Naive B cell (primary cell): ENCODE measurements at regions not wholly inside any gene's neighbourhood (a gene's known extent, or its start where the extent isn't known, plus 50 kb on each side); places are given as distances from the start of the nearest gene placed in this dataset.
"Not testable (repeated sequence)": the region's sequence is repeated elsewhere in the genome, so short reads cannot be mapped to it uniquely, and the experiment has no call there.

Source experiments
- ATAC-seq, 2 donors: fragments of 150-1000 bp; cut with Tn5 transposase; 2 replicates each; pipeline ENCODE4 v1.10.0; 2021; ENCODE audit warnings: low read depth in 2 of 2, mild to moderate bottlenecking in 2 of 2, moderate library complexity in 2 of 2
- DNase-seq: peaks from one replicate; pipeline ENCODE4 v3.0.0; 2022
- H3K27ac Mint-ChIP-seq, 6 donors: one replicate each; pipeline ENCODE4 v1.8.0; 2020 to 2022; ENCODE audit warnings: mild to moderate bottlenecking in 6 of 6, mixed read lengths in 6 of 6, moderate library complexity in 5 of 6, inconsistent platforms in 2 of 6
- H3K27me3 Mint-ChIP-seq, 3 donors: one replicate each; pipeline ENCODE4 v1.8.0; 2021 to 2022; ENCODE audit warnings: mixed read lengths in 3 of 3, mild to moderate bottlenecking in 1 of 3
- H3K36me3 Mint-ChIP-seq, 2 donors: one replicate each; pipeline ENCODE4 v1.8.0; 2020 to 2022; ENCODE audit warnings: mixed read lengths in 2 of 2, inconsistent platforms in 1 of 2, mild to moderate bottlenecking in 1 of 2
- H3K4me1 Mint-ChIP-seq, 3 donors: one replicate each; pipeline ENCODE4 v1.8.0; 2020 to 2022; ENCODE audit warnings: mixed read lengths in 3 of 3, inconsistent platforms in 1 of 3, mild to moderate bottlenecking in 1 of 3, moderate library complexity in 1 of 3
- H3K4me3 Mint-ChIP-seq, 8 donors: one replicate each; pipeline ENCODE4 v1.8.0; 2020 to 2022; ENCODE audit warnings: mild to moderate bottlenecking in 8 of 8, mixed read lengths in 8 of 8, moderate library complexity in 8 of 8, inconsistent platforms in 2 of 8
- H3K9me3 Mint-ChIP-seq, 7 donors: one replicate each; pipeline ENCODE4 v1.8.0; 2020 to 2022; ENCODE audit warnings: mixed read lengths in 7 of 7, mild to moderate bottlenecking in 5 of 7, inconsistent platforms in 2 of 7, moderate library complexity in 1 of 7

GRCh38 chr5:105602406-105602805, 2039.8 kb upstream of the NUDT12 start:
- not testable (repeated sequence) for H3K36me3 Mint-ChIP-seq, H3K27me3 Mint-ChIP-seq, H3K27ac Mint-ChIP-seq, DNase-seq, H3K4me3 Mint-ChIP-seq, ATAC-seq, H3K4me1 Mint-ChIP-seq
- peaks cover 4 to 35% (median 23%) of the 10 kb centered on the region in 7 donors for H3K9me3 Mint-ChIP-seq

DNA sequence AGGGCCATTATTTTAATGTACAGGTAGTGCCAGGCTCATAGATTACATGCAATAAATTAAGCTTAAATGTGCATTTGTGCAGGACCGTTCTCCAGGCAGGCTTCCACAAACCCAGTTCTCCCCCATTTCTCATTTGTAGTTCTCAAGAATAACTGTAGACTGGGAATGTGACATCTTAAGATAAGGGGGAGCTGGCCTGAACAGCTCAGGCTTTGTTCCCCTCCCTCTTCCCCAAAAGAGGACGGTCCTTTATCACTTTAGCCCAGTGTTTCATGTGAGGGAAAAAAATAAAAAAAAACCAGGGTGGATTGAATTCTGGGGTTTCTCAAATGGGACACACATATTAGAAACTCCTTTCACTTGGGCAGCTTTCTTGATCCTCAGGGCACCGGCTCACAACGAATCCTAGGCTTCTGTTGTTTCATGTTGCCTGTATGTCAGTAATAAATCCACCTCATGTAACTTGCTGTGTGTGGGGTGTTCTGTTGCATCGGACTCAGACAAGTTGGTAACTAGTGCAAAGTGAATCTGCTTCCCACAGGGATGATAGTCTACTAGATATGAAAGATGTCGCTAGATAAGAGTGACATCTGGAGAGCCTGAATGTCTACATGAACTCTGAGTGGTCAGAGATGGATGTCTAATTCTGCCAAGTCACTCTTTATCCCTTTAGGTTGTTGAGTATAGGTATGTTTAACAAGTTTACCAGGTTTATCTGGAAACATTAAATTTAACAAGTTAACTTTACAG, 2030.6 kb upstream of the NUDT12 start:
- no peak overlapping the region for H3K4me3 Mint-ChIP-seq
- no peak for DNase-seq
- no peak overlapping the region for H3K27ac Mint-ChIP-seq
- H3K27me3 Mint-ChIP-seq, result no peaks in the 10 kb centered on the region
- H3K4me1 Mint-ChIP-seq, result no peaks in the 10 kb centered on the region
- no peak for ATAC-seq
- no peaks in the 10 kb centered on the region for H3K36me3 Mint-ChIP-seq
- peaks cover 0 to 17% (median 3%) of the 10 kb centered on the region in 7 donors for H3K9me3 Mint-ChIP-seq

- no peak overlapping the region for H3K4me3 Mint-ChIP-seq
- DNase-seq (no peak), ATAC-seq (no peak)
- no peaks in the 10 kb centered on the region for H3K36me3 Mint-ChIP-seq
- no peaks in the 10 kb centered on the region for H3K27me3 Mint-ChIP-seq
- no peaks in the 10 kb centered on the region for H3K4me1 Mint-ChIP-seq
- no peak overlapping the region for H3K27ac Mint-ChIP-seq
- peaks cover 0 to 12% (median 3%) of the 10 kb centered on the region in 7 donors for H3K9me3 Mint-ChIP-seq
These were observed 2025.5 kb upstream of the NUDT12 start for GRCh38 chr5:105587963-105588662.

DNA sequence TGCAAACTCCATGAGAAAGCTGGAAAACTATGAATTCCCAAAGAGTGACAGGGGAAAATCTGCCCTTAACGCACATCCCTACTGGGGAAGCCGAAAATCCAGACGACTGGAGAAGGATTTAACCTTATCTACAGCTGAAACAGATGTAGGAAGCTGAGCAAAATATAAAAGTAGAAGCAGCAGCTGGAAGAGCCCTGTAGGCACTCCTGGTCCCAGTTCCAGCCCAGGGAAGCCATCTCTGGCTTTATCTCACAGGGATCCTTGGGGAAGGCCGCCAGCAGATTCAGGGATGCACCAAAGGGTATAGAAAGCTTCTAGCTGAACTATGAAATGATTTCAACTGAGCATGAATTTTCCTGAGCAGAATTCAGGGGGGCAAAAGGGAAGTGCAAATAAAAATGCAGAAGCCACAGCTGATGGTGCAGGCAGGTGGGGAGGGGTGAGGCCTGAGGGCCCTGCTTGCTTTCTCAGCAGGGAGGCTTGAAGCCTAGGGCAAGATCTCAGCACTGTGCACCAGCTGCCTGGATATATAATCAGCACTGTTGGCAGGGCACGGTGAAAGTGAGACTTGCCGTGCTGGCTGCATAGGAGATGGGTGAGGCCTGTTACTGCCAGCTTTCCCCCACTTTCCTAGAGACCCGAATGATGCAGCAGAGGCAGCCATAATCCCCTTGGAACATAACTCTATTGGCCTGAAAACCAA, 2019.5 kb upstream of the NUDT12 start:
- H3K36me3 Mint-ChIP-seq, result no peaks in the 10 kb centered on the region
- no peak for ATAC-seq
- no peak for DNase-seq
- H3K4me3 Mint-ChIP-seq, result no peak overlapping the region
- no peaks in the 10 kb centered on the region for H3K4me1 Mint-ChIP-seq
- no peak overlapping the region for H3K27ac Mint-ChIP-seq
- no peaks in the 10 kb centered on the region for H3K27me3 Mint-ChIP-seq
- peaks cover 2 to 18% (median 6%) of the 10 kb centered on the region in 7 donors for H3K9me3 Mint-ChIP-seq

DNA sequence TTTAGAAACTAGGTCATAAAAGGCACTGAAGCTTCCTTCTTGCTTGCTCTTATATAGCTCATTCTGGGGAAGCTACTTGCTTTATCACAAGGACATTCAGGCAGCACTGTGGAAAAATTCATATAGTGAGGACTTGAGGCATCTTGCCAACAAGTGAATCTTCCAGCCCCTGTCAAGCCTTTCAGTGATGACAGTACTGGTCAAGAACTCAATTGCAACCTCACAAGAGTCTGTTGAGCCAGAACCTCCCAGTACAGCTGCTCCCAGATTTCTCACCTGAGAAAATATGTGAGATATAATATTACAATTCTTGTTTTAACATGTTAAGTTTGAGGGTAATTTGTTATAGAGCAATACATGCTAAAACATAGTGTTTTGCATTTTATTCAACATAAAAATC, 2011.0 kb upstream of the NUDT12 start:
- DNase-seq, result no peak
- ATAC-seq, result no peak
- H3K4me1 Mint-ChIP-seq, result no peaks in the 10 kb centered on the region
- H3K4me3 Mint-ChIP-seq, result no peak overlapping the region
- H3K27ac Mint-ChIP-seq, result no peak overlapping the region
- peaks cover 0 to 11% (median 0%) of the 10 kb centered on the region in 7 donors for H3K9me3 Mint-ChIP-seq
- H3K36me3 Mint-ChIP-seq, result no peaks in the 10 kb centered on the region
- no peaks in the 10 kb centered on the region for H3K27me3 Mint-ChIP-seq

DNA sequence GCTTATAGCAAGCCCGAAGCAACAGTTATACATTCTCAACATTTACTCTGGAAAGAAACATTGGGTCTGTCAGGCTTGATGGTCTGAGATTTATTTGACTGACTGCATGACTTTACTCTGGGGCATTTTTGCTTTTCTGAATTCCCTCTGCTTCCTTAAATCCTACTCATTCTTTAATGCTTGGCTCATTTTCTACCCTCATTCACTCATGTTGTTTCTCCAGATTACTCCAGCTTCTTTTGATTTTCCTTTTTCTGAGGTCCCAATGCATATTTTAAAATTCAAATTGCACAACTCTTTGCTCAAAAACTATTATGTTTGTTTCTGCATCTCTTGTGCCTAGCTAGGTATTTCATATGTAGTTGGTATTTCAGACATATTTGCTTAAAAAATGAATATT, 2002.9 kb upstream of the NUDT12 start:
- H3K9me3 Mint-ChIP-seq, result peaks cover 0 to 9% (median 3%) of the 10 kb centered on the region in 7 donors
- H3K4me1 Mint-ChIP-seq, result no peaks in the 10 kb centered on the region
- no peaks in the 10 kb centered on the region for H3K36me3 Mint-ChIP-seq
- no peak for ATAC-seq
- no peaks in the 10 kb centered on the region for H3K27me3 Mint-ChIP-seq
- no peak overlapping the region for H3K4me3 Mint-ChIP-seq
- DNase-seq, result no peak
- no peak overlapping the region for H3K27ac Mint-ChIP-seq

DNA sequence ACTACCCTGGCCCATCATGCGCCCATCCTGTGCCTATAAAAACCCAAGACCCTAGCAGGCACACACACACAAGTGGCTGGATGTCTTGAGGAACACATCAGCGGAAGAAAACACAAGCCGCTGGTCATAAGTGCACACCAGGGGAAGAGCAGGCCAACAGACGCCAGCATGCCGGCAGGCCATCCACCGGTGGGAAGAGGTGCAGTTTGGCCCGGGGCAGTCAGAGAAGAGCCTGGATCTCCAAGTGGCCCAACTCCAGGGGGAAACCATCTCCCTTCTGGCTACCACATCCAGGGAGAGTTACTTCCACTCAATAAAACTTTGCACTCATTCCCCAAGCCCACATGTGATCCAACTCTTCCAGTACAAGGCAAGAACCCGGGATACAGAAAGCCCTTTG, 2001.3 kb upstream of the NUDT12 start:
- H3K4me1 Mint-ChIP-seq, result no peaks in the 10 kb centered on the region
- peaks cover 0 to 9% (median 3%) of the 10 kb centered on the region in 7 donors for H3K9me3 Mint-ChIP-seq
- no peak overlapping the region for H3K4me3 Mint-ChIP-seq
- no peak overlapping the region for H3K27ac Mint-ChIP-seq
- no peaks in the 10 kb centered on the region for H3K36me3 Mint-ChIP-seq
- H3K27me3 Mint-ChIP-seq, result no peaks in the 10 kb centered on the region
- DNase-seq, result no peak
- no peak for ATAC-seq

DNA sequence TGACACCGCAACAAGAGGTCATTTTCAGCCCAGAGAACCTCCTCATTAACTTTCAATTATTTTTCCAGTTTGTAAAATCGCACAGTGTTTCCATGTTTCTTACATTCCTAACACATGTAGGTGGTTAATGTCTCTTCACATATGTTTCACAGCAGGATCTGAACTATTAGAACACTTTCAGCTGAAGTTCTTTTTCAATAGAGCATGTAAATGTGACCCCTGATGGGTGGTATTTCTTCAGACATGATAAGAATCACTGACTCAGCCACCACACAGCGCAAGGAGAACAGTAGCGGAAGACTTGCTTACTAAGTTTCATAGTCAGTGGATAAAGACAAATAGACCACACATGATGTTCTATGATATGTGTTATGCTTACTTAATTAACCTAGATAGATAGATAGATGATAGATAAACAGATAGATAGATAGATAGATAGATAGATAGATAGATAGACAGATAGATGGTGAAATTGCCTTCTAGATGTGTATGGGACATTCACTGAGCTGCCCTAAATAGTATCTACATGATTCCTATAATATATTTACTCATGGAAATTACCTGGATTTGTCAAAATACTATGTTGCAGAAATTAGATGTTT, 1992.1 kb upstream of the NUDT12 start:
- H3K4me1 Mint-ChIP-seq, result no peaks in the 10 kb centered on the region
- H3K27ac Mint-ChIP-seq, result no peak overlapping the region
- no peaks in the 10 kb centered on the region for H3K36me3 Mint-ChIP-seq
- H3K9me3 Mint-ChIP-seq, result peaks cover 0 to 8% (median 3%) of the 10 kb centered on the region in 7 donors
- no peaks in the 10 kb centered on the region for H3K27me3 Mint-ChIP-seq
- DNase-seq, result no peak
- no peak overlapping the region for H3K4me3 Mint-ChIP-seq
- ATAC-seq, result no peak

DNA sequence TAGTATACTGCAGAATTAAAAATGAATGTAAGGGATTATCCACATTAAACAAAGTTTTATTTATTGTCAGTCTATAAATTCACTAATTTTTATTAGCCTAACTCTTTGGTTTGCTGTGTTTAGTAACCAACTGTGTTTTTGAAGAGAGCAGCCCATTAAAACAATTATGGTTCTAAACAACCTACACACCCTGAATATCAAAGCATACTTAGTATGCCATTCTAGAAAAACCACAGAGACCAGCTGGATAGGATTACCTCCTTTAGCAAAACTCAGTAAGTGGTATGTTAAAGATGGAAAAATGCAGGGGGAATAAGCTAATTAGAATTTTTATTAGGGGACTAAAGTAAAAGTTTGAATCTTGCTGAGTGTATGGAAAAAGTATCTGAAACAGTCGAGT, 1981.7 kb upstream of the NUDT12 start:
- DNase-seq (no peak), ATAC-seq (no peak)
- Mint-ChIP-seq H3K27me3 (no peaks in the 10 kb centered on the region), H3K4me3 (no peak overlapping the region), H3K9me3 (peaks cover 0 to 9% (median 4%) of the 10 kb centered on the region in 7 donors), H3K27ac (no peak overlapping the region), H3K36me3 (no peaks in the 10 kb centered on the region), H3K4me1 (no peaks in the 10 kb centered on the region)

DNA sequence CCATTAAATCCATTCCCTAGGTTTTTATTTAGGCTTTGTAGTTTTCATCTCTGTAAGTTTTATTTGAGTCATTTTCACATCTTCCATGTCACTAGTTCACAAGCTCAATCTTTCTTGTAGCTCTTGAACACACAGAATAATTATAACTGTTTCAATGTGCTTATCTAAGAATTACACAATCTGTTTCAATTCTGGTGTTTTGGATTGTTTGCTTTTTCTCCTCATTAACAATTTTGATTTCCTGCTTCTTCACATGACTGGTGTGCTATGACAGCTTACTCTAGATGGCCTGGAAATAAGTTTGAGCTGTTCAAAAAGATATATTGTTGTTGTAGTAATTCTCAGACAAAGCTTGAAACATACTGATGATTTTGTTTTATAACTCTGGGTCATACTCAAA, 1974.1 kb upstream of the NUDT12 start:
- no peak overlapping the region for H3K27ac Mint-ChIP-seq
- H3K27me3 Mint-ChIP-seq, result no peaks in the 10 kb centered on the region
- peaks cover 0 to 4% (median under 1%) of the 10 kb centered on the region in 7 donors for H3K9me3 Mint-ChIP-seq
- no peaks in the 10 kb centered on the region for H3K36me3 Mint-ChIP-seq
- DNase-seq (no peak), ATAC-seq (no peak)
- no peaks in the 10 kb centered on the region for H3K4me1 Mint-ChIP-seq
- no peak overlapping the region for H3K4me3 Mint-ChIP-seq

GRCh38 chr5:105530716-105531261, 1968.2 kb upstream of the NUDT12 start:
- DNase-seq (no peak), ATAC-seq (no peak)
- H3K9me3 Mint-ChIP-seq, result peaks cover 0 to 15% (median 9%) of the 10 kb centered on the region in 7 donors
- no peaks in the 10 kb centered on the region for H3K27me3 Mint-ChIP-seq
- H3K36me3 Mint-ChIP-seq, result no peaks in the 10 kb centered on the region
- H3K27ac Mint-ChIP-seq, result no peak overlapping the region
- H3K4me3 Mint-ChIP-seq, result no peak overlapping the region
- H3K4me1 Mint-ChIP-seq, result no peaks in the 10 kb centered on the region

GRCh38 chr5:105529851-105530250, 1967.3 kb upstream of the NUDT12 start:
- no peak overlapping the region for H3K4me3 Mint-ChIP-seq
- no peak for ATAC-seq
- DNase-seq, result no peak
- no peaks in the 10 kb centered on the region for H3K27me3 Mint-ChIP-seq
- H3K27ac Mint-ChIP-seq, result no peak overlapping the region
- no peaks in the 10 kb centered on the region for H3K36me3 Mint-ChIP-seq
- no peaks in the 10 kb centered on the region for H3K4me1 Mint-ChIP-seq
- H3K9me3 Mint-ChIP-seq, result peaks cover 0 to 16% (median 9%) of the 10 kb centered on the region in 7 donors

DNA sequence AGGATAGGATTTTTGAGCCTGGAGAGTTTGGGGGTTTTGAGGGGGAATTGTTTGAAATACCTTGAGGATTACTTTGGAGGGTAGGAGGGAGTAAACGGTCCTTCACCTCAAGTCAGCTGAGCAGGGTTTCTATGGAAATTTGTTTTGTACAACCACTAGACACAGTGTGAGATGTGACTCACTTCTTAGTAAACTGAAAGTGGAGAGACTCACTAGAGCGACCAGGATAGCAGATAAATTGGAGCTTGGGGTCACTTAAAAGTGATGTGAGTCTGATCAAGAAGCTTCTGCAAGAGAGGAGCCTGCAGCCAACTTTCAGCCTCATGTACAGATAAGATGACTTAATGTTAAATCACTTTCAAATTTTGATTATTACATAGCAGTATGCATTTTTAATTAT, 1945.9 kb upstream of the NUDT12 start:
- no peaks in the 10 kb centered on the region for H3K27me3 Mint-ChIP-seq
- H3K4me1 Mint-ChIP-seq, result no peaks in the 10 kb centered on the region
- H3K27ac Mint-ChIP-seq, result no peak overlapping the region
- H3K9me3 Mint-ChIP-seq, result peaks cover 0 to 5% (median 0%) of the 10 kb centered on the region in 7 donors
- ATAC-seq (no peak), DNase-seq (no peak)
- no peaks in the 10 kb centered on the region for H3K36me3 Mint-ChIP-seq
- H3K4me3 Mint-ChIP-seq, result no peak overlapping the region
